IPS DF 6.9 (cell line): ENCODE measurements at regions not wholly inside any gene's neighbourhood (a gene's known extent, or its start where the extent isn't known, plus 50 kb on each side); places are given as distances from the start of the nearest gene placed in this dataset.
"Not testable (repeated sequence)": the region's sequence is repeated elsewhere in the genome, so short reads cannot be mapped to it uniquely, and the experiment has no call there.

Experiments used
- DNase-seq: peaks from one replicate; pipeline ENCODE4 v3.0.0-alpha.2; 2013; ENCODE audit warnings: low read depth, low spot score
- H3K27ac ChIP-seq: one replicate; pipeline ENCODE4 v1.5.1; 2013; ENCODE audit warnings: low read length, control low read depth
- H3K27me3 ChIP-seq: 2 replicates; pipeline ENCODE4 v1.6.1; 2013; ENCODE audit warnings: mild to moderate bottlenecking, low read length; ENCODE audit not compliant: control insufficient read depth, insufficient read depth
- H3K36me3 ChIP-seq: 2 replicates; pipeline ENCODE4 v1.6.1; 2013; ENCODE audit warnings: low read length; ENCODE audit not compliant: control insufficient read depth, insufficient read depth
- H3K4me1 ChIP-seq: 2 replicates; pipeline ENCODE4 v1.6.1; 2013; ENCODE audit warnings: low read length; ENCODE audit not compliant: control insufficient read depth, insufficient read depth
- H3K4me3 ChIP-seq: 2 replicates; pipeline ENCODE4 v1.5.1; 2013; ENCODE audit warnings: mild to moderate bottlenecking, low read length
- H3K9me3 ChIP-seq: 2 replicates; pipeline ENCODE4 v1.6.1; 2013; ENCODE audit warnings: low read length, inconsistent platforms; ENCODE audit not compliant: control insufficient read depth, insufficient read depth
- WGBS: extraction: QIAGEN DNeasy Blood & Tissue Kit; methylation state at CpG from one replicate; pipeline ENCODE4 v1.1.7; 2013; ENCODE audit warnings: mixed read lengths, missing lambda C conversion rate; ENCODE audit not compliant: insufficient read length, insufficient coverage; 5-methylcytosine and 5-hydroxymethylcytosine counted together

- WGBS: no CpG with 5 or more reads among the region's 1 CpG
- no peak for DNase-seq
- Histone ChIP-seq H3K9me3 (no peaks in the 10 kb centered on the region), H3K4me3 (no peak overlapping the region), H3K27me3 (no peaks in the 10 kb centered on the region), H3K4me1 (no peaks in the 10 kb centered on the region), H3K27ac (no peak overlapping the region), H3K36me3 (no peaks in the 10 kb centered on the region)
Measured at GRCh38 chr12:82583756-82584155, 103.0 kb upstream of the TMTC2 start.

GRCh38 chr12:82593143-82593542, 93.6 kb upstream of the TMTC2 start:
- Histone ChIP-seq H3K27ac (no peak overlapping the region), H3K9me3 (no peaks in the 10 kb centered on the region)
- no CpG with 5 or more reads among the region's 3 CpGs for WGBS

GRCh38 chr12:82593901-82594396, 92.8 kb upstream of the TMTC2 start:
- no peak overlapping the region for H3K4me3 ChIP-seq
- H3K9me3 ChIP-seq: no peaks in the 10 kb centered on the region
- H3K4me1 ChIP-seq: no peaks in the 10 kb centered on the region
- no peaks in the 10 kb centered on the region for H3K27me3 ChIP-seq
- no peak overlapping the region for H3K27ac ChIP-seq
- no peaks in the 10 kb centered on the region for H3K36me3 ChIP-seq
- no CpG with 5 or more reads among the region's 1 CpG for WGBS
- no peak for DNase-seq

More at GRCh38 chr12:82593143-82593542, 93.6 kb upstream of the TMTC2 start:
- Histone ChIP-seq H3K27me3 (no peaks in the 10 kb centered on the region), H3K4me1 (no peaks in the 10 kb centered on the region), H3K36me3 (no peaks in the 10 kb centered on the region), H3K4me3 (no peak overlapping the region)
- no peak for DNase-seq

- H3K27me3 ChIP-seq: no peaks in the 10 kb centered on the region
- no peak overlapping the region for H3K4me3 ChIP-seq
- H3K4me1 ChIP-seq: no peaks in the 10 kb centered on the region
- H3K36me3 ChIP-seq: no peaks in the 10 kb centered on the region
- no peaks in the 10 kb centered on the region for H3K9me3 ChIP-seq
- DNase-seq: no peak
- H3K27ac ChIP-seq: no peak overlapping the region
Measured at GRCh38 chr12:82595941-82596340, 90.8 kb upstream of the TMTC2 start.

GRCh38 chr12:82596483-82596882, 90.2 kb upstream of the TMTC2 start:
- no peak overlapping the region for H3K4me3 ChIP-seq
- H3K27ac ChIP-seq: no peak overlapping the region
- no peaks in the 10 kb centered on the region for H3K36me3 ChIP-seq
- H3K4me1 ChIP-seq: no peaks in the 10 kb centered on the region
- no peak for DNase-seq
- no peaks in the 10 kb centered on the region for H3K9me3 ChIP-seq
- no CpG with 5 or more reads among the region's 1 CpG for WGBS
- no peaks in the 10 kb centered on the region for H3K27me3 ChIP-seq

- H3K4me3 ChIP-seq: no peak overlapping the region
- no peak for DNase-seq
Measured at GRCh38 chr12:82600379-82600778, 86.3 kb upstream of the TMTC2 start.

GRCh38 chr12:82603647-82604046, 83.1 kb upstream of the TMTC2 start:
- not testable (repeated sequence) for H3K27me3 ChIP-seq, H3K9me3 ChIP-seq, H3K4me1 ChIP-seq, H3K27ac ChIP-seq, H3K36me3 ChIP-seq, H3K4me3 ChIP-seq, DNase-seq

More at GRCh38 chr12:82600379-82600778, 86.3 kb upstream of the TMTC2 start:
- H3K9me3 ChIP-seq: no peaks in the 10 kb centered on the region
- H3K27ac ChIP-seq: no peak overlapping the region
- no peaks in the 10 kb centered on the region for H3K4me1 ChIP-seq
- H3K36me3 ChIP-seq: no peaks in the 10 kb centered on the region
- no peaks in the 10 kb centered on the region for H3K27me3 ChIP-seq

- no peak for DNase-seq
- no peak overlapping the region for H3K4me3 ChIP-seq
- H3K4me1 ChIP-seq: no peaks in the 10 kb centered on the region
- H3K9me3 ChIP-seq: no peaks in the 10 kb centered on the region
- H3K36me3 ChIP-seq: no peaks in the 10 kb centered on the region
- no peak overlapping the region for H3K27ac ChIP-seq
- H3K27me3 ChIP-seq: no peaks in the 10 kb centered on the region
Measured at GRCh38 chr12:82605115-82605514, 81.6 kb upstream of the TMTC2 start.

- H3K27ac ChIP-seq: no peak overlapping the region
- no CpG with 5 or more reads among the region's 1 CpG for WGBS
- DNase-seq: no peak
Measured at GRCh38 chr12:82608706-82609105, 78.0 kb upstream of the TMTC2 start.

GRCh38 chr12:82609234-82609914, 77.3 kb upstream of the TMTC2 start:
- Histone ChIP-seq H3K4me1 (no peaks in the 10 kb centered on the region), H3K27ac (no peak overlapping the region), H3K36me3 (no peaks in the 10 kb centered on the region), H3K27me3 (no peaks in the 10 kb centered on the region), H3K4me3 (no peak overlapping the region), H3K9me3 (no peaks in the 10 kb centered on the region)
- DNase-seq: no peak
- no CpG with 5 or more reads among the region's 2 CpGs for WGBS

More at GRCh38 chr12:82608706-82609105, 78.0 kb upstream of the TMTC2 start:
- Histone ChIP-seq H3K27me3 (no peaks in the 10 kb centered on the region), H3K9me3 (no peaks in the 10 kb centered on the region), H3K4me3 (no peak overlapping the region), H3K4me1 (no peaks in the 10 kb centered on the region), H3K36me3 (no peaks in the 10 kb centered on the region)

GRCh38 chr12:82619644-82620043, 67.1 kb upstream of the TMTC2 start:
- no peak for DNase-seq
- WGBS: no CpG with 5 or more reads among the region's 3 CpGs
- Histone ChIP-seq H3K27ac (no peak overlapping the region), H3K36me3 (no peaks in the 10 kb centered on the region), H3K9me3 (no peaks in the 10 kb centered on the region), H3K4me1 (no peaks in the 10 kb centered on the region), H3K27me3 (no peaks in the 10 kb centered on the region), H3K4me3 (no peak overlapping the region)
